GM18519 (cell line): ENCODE measurements at regions not wholly inside any gene's neighbourhood (a gene's known extent, or its start where the extent isn't known, plus 50 kb on each side); places are given as distances from the start of the nearest gene placed in this dataset.

Experiments
- ATAC-seq: cut with Tn5 transposase; IDR thresholded peaks from one replicate; pipeline ENCODE4 v1.9.1; 2021; ENCODE audit warnings: mild to moderate bottlenecking, moderate library complexity; ENCODE audit not compliant: unreplicated experiment, low FRiP score

GRCh38 chr13:99894105-99894839 lies 77.3 kb downstream of the ZIC5 start:
- ATAC-seq: no peak

GRCh38 chr13:99893567-99893966 lies 78.0 kb downstream of the ZIC5 start:
- ATAC-seq: no peak

GRCh38 chr13:99892866-99893504 lies 78.6 kb downstream of the ZIC5 start:
- no peak for ATAC-seq

GRCh38 chr13:99892196-99892613 lies 79.4 kb downstream of the ZIC5 start:
- ATAC-seq: no peak

- no peak for ATAC-seq
Measured at GRCh38 chr13:99886706-99887105, 84.9 kb downstream of the ZIC5 start.

- no peak for ATAC-seq
Measured at GRCh38 chr13:99884913-99885312, 86.7 kb downstream of the ZIC5 start.

- ATAC-seq: no peak
Measured at GRCh38 chr13:99883805-99884204, 87.8 kb downstream of the ZIC5 start.

- no peak for ATAC-seq
Measured at GRCh38 chr13:99878921-99879610, 92.5 kb downstream of the ZIC5 start.

- ATAC-seq: no peak
Measured at GRCh38 chr13:99876651-99877050, 94.9 kb downstream of the ZIC5 start.

GRCh38 chr13:99875391-99875790 lies 96.2 kb downstream of the ZIC5 start:
- no peak for ATAC-seq

GRCh38 chr13:99873832-99874430 lies 97.6 kb downstream of the ZIC5 start:
- no peak for ATAC-seq

- no peak for ATAC-seq
Measured at GRCh38 chr13:99873141-99873540, 98.4 kb downstream of the ZIC5 start.

GRCh38 chr13:99871249-99871898 lies 100.2 kb downstream of the ZIC5 start:
- ATAC-seq: no peak

GRCh38 chr13:99870541-99870940 lies 101.0 kb downstream of the ZIC5 start:
- no peak for ATAC-seq

- no peak for ATAC-seq
Measured at GRCh38 chr13:99869830-99870229, 101.7 kb downstream of the ZIC5 start.

- ATAC-seq: no peak
Measured at GRCh38 chr13:99868767-99869166, 102.8 kb downstream of the ZIC5 start.

GRCh38 chr13:99867535-99868257 lies 103.9 kb downstream of the ZIC5 start:
- ATAC-seq: no peak

GRCh38 chr13:99866781-99867180 lies 104.8 kb downstream of the ZIC5 start:
- ATAC-seq: no peak

GRCh38 chr13:99865420-99865930 lies 106.1 kb downstream of the ZIC5 start:
- no peak for ATAC-seq

GRCh38 chr13:99864627-99864990 lies 107.0 kb downstream of the ZIC5 start:
- ATAC-seq: no peak
